Astrocyte of the cerebellum (primary cell): ENCODE measurements at regions not wholly inside any gene's neighbourhood (a gene's known extent, or its start where the extent isn't known, plus 50 kb on each side); places are given as distances from the start of the nearest gene placed in this dataset.
"Not testable (repeated sequence)": the region's sequence is repeated elsewhere in the genome, so short reads cannot be mapped to it uniquely, and the experiment has no call there.

ENCODE experiments used
- DNase-seq: peaks from one replicate; pipeline ENCODE4 v3.0.0-alpha.2; 2011; ENCODE audit warnings: low read depth
- H3K4me3 ChIP-seq: 2 replicates; pipeline ENCODE4 v1.5.1; 2011; ENCODE audit warnings: mild to moderate bottlenecking, low read depth, low read length, moderate library complexity
- CTCF ChIP-seq: IDR thresholded peaks from 2 replicates; pipeline ENCODE4 v1.5.1; 2012; ENCODE audit warnings: low read length, low read depth, moderate library complexity, mild to moderate bottlenecking; ENCODE audit errors: missing control alignments
- in situ Hi-C: cut with HindIII; loops from 2 replicates; pipeline ENCODE4 v1.10.0; 2017; ENCODE audit warnings: low sequenced_read_pairs

- H3K4me3 ChIP-seq, result no peak overlapping the region
- TF ChIP-seq CTCF, result no peak
- no peak for DNase-seq
- in situ Hi-C loops, result no loop called here
These were observed 96.9 kb downstream of the XRCC2 start for GRCh38 chr7:152579070-152579469.

- DNase-seq, result no peak
- no peak overlapping the region for H3K4me3 ChIP-seq
- TF ChIP-seq CTCF, result no peak
- in situ Hi-C loops, result no loop called here
These were observed 98.6 kb downstream of the XRCC2 start for GRCh38 chr7:152577339-152577738.

GRCh38 chr7:152574892-152575548 lies 100.9 kb downstream of the XRCC2 start:
- in situ Hi-C loops, result no loop called here
- no peak for TF ChIP-seq CTCF

GRCh38 chr7:152573186-152573585 lies 102.8 kb downstream of the XRCC2 start:
- in situ Hi-C loops, DNase-seq, H3K4me3 ChIP-seq: not testable (repeated sequence)

More at GRCh38 chr7:152574892-152575548, 100.9 kb downstream of the XRCC2 start:
- DNase-seq, result no peak
- H3K4me3 ChIP-seq, result no peak overlapping the region

GRCh38 chr7:152572101-152572500 lies 103.8 kb downstream of the XRCC2 start:
- no peak for TF ChIP-seq CTCF
- in situ Hi-C loops, result no loop called here
- H3K4me3 ChIP-seq, result no peak overlapping the region
- DNase-seq, result no peak

GRCh38 chr7:152571068-152571467 lies 104.9 kb downstream of the XRCC2 start:
- DNase-seq, result no peak
- in situ Hi-C loops, result no loop called here
- TF ChIP-seq CTCF, result no peak
- no peak overlapping the region for H3K4me3 ChIP-seq

GRCh38 chr7:152568972-152569371 lies 107.0 kb downstream of the XRCC2 start:
- no peak for TF ChIP-seq CTCF
- DNase-seq, result no peak
- no peak overlapping the region for H3K4me3 ChIP-seq
- in situ Hi-C loops, result no loop called here
